ENCODE measurements at regions not wholly inside any gene's neighbourhood (a gene's known extent, or its start where the extent isn't known, plus 50 kb on each side); places are given as distances from the start of the nearest gene placed in this dataset.

GRCh38 chr4:18294846-18295245 lies 273.3 kb upstream of the LCORL start:
- TF ChIP-seq, protein P1, sequence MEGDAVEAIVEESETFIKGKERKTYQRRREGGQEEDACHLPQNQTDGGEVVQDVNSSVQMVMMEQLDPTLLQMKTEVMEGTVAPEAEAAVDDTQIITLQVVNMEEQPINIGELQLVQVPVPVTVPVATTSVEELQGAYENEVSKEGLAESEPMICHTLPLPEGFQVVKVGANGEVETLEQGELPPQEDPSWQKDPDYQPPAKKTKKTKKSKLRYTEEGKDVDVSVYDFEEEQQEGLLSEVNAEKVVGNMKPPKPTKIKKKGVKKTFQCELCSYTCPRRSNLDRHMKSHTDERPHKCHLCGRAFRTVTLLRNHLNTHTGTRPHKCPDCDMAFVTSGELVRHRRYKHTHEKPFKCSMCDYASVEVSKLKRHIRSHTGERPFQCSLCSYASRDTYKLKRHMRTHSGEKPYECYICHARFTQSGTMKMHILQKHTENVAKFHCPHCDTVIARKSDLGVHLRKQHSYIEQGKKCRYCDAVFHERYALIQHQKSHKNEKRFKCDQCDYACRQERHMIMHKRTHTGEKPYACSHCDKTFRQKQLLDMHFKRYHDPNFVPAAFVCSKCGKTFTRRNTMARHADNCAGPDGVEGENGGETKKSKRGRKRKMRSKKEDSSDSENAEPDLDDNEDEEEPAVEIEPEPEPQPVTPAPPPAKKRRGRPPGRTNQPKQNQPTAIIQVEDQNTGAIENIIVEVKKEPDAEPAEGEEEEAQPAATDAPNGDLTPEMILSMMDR (IDR thresholded peaks at IDR 0.05): no peak
- TF ChIP-seq POLR2AphosphoS5 (IDR thresholded peaks at IDR 0.05): no peak
- TF ChIP-seq POLR2A (IDR thresholded peaks at IDR 0.05): no peak
- TF ChIP-seq EP300 (IDR thresholded peaks at IDR 0.05): no peak

Measured in sigmoid colon (tissue), 4 donors.